OCI-LY1 (cell line): ENCODE measurements at regions not wholly inside any gene's neighbourhood (a gene's known extent, or its start where the extent isn't known, plus 50 kb on each side); places are given as distances from the start of the nearest gene placed in this dataset.
"Not testable (repeated sequence)": the region's sequence is repeated elsewhere in the genome, so short reads cannot be mapped to it uniquely, and the experiment has no call there.

ENCODE experiments used
- H2AFZ ChIP-seq: fragments of 200-600 bp; sonication (generic), shearing (Covaris generic); 2 replicates; pipeline ENCODE4 v1.6.0; 2014; ENCODE audit warnings: antibody characterized with exemption, mild to moderate bottlenecking, low read length
- H3F3A ChIP-seq: fragments of 200-600 bp; sonication (generic), shearing (Covaris generic); 2 replicates; pipeline ENCODE4 v1.6.0; 2014; ENCODE audit warnings: mild to moderate bottlenecking, antibody characterized with exemption, low read length, moderate library complexity; ENCODE audit not compliant: insufficient read depth
- H3K27ac ChIP-seq: fragments of 200-600 bp; sonication (generic); 2 replicates; pipeline ENCODE4 v1.5.1; 2014; ENCODE audit warnings: low read length, mixed run types, mild to moderate bottlenecking, low read depth; ENCODE audit not compliant: poor library complexity, severe bottlenecking
- H3K27me3 ChIP-seq: fragments of 200-600 bp; sonication (generic); 2 replicates; pipeline ENCODE4 v1.6.0; 2014; ENCODE audit warnings: antibody characterized with exemption, mild to moderate bottlenecking, low read length, moderate library complexity; ENCODE audit not compliant: insufficient read depth
- H3K36me3 ChIP-seq: fragments of 200-600 bp; sonication (generic); 2 replicates; pipeline ENCODE4 v1.6.1; 2014; ENCODE audit warnings: mild to moderate bottlenecking, antibody characterized with exemption, low read length, moderate library complexity, mixed read lengths; ENCODE audit not compliant: insufficient read depth
- H3K4me1 ChIP-seq: fragments of 200-600 bp; sonication (generic); 2 replicates; pipeline ENCODE4 v1.5.1; 2014; ENCODE audit warnings: mild to moderate bottlenecking, low read length, moderate library complexity; ENCODE audit not compliant: insufficient read depth, severe bottlenecking
- H3K4me2 ChIP-seq: fragments of 200-600 bp; sonication (generic), shearing (Covaris generic); 2 replicates; pipeline ENCODE4 v1.6.1; 2014; ENCODE audit warnings: low read length
- H3K4me3 ChIP-seq: fragments of 200-600 bp; sonication (generic); 2 replicates; pipeline ENCODE4 v1.5.1; 2014; ENCODE audit warnings: low read length, low read depth, mild to moderate bottlenecking, mixed read lengths; ENCODE audit not compliant: poor library complexity, severe bottlenecking
- H3K79me2 ChIP-seq: fragments of 200-600 bp; shearing (Covaris generic); 2 replicates; pipeline ENCODE4 v1.6.1; 2016; ENCODE audit warnings: mixed run types, low read length, mixed read lengths; ENCODE audit not compliant: insufficient read depth
- H3K9ac ChIP-seq: fragments of 200-600 bp; sonication (generic), shearing (Covaris generic); 2 replicates; pipeline ENCODE4 v1.6.1; 2014; ENCODE audit warnings: mild to moderate bottlenecking, low read length, mixed read lengths
- H3K9me2 ChIP-seq: fragments of 200-600 bp; sonication (generic), shearing (Covaris generic); 2 replicates; pipeline ENCODE4 v1.6.1; 2014; ENCODE audit warnings: low read depth, mild to moderate bottlenecking, low read length, mixed read lengths
- H3K9me3 ChIP-seq: fragments of 200-600 bp; shearing (Covaris generic); 2 replicates; pipeline ENCODE4 v1.6.1; 2014; ENCODE audit warnings: low read length, mixed read lengths
- H4K20me1 ChIP-seq: fragments of 200-600 bp; sonication (generic), shearing (Covaris generic); 2 replicates; pipeline ENCODE4 v1.6.0; 2016; ENCODE audit warnings: mild to moderate bottlenecking, low read length; ENCODE audit not compliant: insufficient read depth
- EZH2 ChIP-seq: fragments of 200-600 bp; sonication (generic), shearing (Covaris generic); IDR thresholded peaks from 2 replicates; pipeline ENCODE4 v1.8.0; 2017; ENCODE audit warnings: borderline replicate concordance, mixed run types, mild to moderate bottlenecking, antibody characterized with exemption, low read length, moderate library complexity, mixed read lengths
- TF ChIP-seq, protein P1 (sequence below): fragments of 200-600 bp; sonication (generic), shearing (Covaris generic); IDR thresholded peaks from 2 replicates; pipeline ENCODE4 v1.5.1; 2017; ENCODE audit warnings: mild to moderate bottlenecking, antibody characterized with exemption, low read length, moderate library complexity, mixed read lengths

DNA sequence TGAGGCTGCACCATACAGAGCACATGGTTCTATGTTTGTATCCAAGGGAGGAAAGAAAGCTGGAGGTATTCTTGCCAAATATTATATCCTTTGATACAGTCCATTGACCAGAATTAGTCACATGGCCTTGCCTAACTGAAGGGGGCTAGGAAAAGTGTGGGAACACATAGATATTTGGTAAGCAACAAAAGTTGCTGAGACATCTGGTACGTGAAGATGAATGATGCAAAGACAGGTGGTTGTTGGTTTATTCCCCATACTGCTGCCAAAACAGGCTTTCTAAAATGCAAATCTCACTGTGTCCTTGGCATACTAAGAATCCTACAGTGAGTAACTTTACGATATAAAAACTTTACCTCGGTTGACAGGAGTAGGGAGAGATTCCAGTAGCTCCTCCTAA is 162.2 kb downstream of the VGLL3 start:
- H3K27me3 ChIP-seq, result no peaks in the 10 kb centered on the region
- no peak overlapping the region for H3K27ac ChIP-seq
- TF ChIP-seq, protein P1, sequence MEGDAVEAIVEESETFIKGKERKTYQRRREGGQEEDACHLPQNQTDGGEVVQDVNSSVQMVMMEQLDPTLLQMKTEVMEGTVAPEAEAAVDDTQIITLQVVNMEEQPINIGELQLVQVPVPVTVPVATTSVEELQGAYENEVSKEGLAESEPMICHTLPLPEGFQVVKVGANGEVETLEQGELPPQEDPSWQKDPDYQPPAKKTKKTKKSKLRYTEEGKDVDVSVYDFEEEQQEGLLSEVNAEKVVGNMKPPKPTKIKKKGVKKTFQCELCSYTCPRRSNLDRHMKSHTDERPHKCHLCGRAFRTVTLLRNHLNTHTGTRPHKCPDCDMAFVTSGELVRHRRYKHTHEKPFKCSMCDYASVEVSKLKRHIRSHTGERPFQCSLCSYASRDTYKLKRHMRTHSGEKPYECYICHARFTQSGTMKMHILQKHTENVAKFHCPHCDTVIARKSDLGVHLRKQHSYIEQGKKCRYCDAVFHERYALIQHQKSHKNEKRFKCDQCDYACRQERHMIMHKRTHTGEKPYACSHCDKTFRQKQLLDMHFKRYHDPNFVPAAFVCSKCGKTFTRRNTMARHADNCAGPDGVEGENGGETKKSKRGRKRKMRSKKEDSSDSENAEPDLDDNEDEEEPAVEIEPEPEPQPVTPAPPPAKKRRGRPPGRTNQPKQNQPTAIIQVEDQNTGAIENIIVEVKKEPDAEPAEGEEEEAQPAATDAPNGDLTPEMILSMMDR, result no peak
- TF ChIP-seq EZH2, result no peak
- H3K4me2 ChIP-seq, result no peak overlapping the region
- no peaks in the 10 kb centered on the region for H4K20me1 ChIP-seq
- no peaks in the 10 kb centered on the region for H3K9me3 ChIP-seq
- H3K9ac ChIP-seq, result no peak overlapping the region
- H3K4me1 ChIP-seq, result no peaks in the 10 kb centered on the region
- no peaks in the 10 kb centered on the region for H3K9me2 ChIP-seq
- no peak overlapping the region for H2AFZ ChIP-seq
- no peaks in the 10 kb centered on the region for H3K79me2 ChIP-seq
- no peaks in the 10 kb centered on the region for H3K36me3 ChIP-seq
- no peaks in the 10 kb centered on the region for H3F3A ChIP-seq
- H3K4me3 ChIP-seq, result no peak overlapping the region

DNA sequence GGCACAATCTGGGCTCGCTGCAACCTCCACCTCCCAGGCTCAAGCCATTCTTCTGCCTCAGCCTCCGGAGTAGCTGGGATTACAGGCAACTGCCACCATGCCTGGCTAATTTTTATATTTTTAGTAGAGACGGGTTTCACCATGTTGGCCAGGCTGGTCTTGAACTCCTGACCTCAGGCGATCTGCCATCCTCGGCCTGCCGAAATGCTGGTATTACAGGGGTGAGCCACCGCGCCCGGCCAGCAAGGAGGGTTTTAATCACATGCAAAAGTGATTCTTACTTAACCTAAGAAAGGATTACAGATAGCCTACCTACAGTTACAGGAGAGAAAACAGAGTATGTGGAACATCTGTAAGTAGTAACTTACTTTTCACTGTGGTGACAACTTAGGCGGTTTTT is 163.4 kb downstream of the VGLL3 start:
- H3F3A ChIP-seq, H2AFZ ChIP-seq, H3K9ac ChIP-seq, H3K4me1 ChIP-seq, H3K4me2 ChIP-seq, H4K20me1 ChIP-seq, H3K27ac ChIP-seq, H3K9me3 ChIP-seq, H3K27me3 ChIP-seq, H3K9me2 ChIP-seq, H3K4me3 ChIP-seq, H3K79me2 ChIP-seq, H3K36me3 ChIP-seq: not testable (repeated sequence)

DNA sequence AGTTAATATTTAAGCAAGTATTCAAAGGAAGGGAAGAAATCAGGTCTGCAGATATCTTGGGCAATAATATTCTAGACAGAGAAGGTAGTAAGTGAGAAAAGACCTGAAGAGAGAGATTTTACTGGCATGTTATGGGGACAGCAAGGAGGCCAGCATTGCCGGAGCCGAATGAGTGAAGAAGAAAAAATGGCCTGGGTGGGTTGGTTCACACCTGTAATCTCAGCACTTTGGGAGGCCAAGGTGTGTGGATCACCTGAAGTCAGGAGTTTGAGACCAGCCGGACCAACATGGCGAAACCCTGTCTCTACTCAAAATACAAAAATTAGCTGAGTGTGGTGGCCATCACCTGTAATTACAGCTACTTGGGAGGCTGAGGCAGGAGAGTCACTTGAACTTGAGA is 164.7 kb downstream of the VGLL3 start:
- Histone ChIP-seq H3K9me2 (no peaks in the 10 kb centered on the region), H3K4me3 (no peak overlapping the region), H3K27me3 (no peaks in the 10 kb centered on the region), H3K4me2 (no peak overlapping the region), H3K27ac (no peak overlapping the region), H3K4me1 (no peaks in the 10 kb centered on the region), H3F3A (no peaks in the 10 kb centered on the region), H3K9ac (no peak overlapping the region), H3K9me3 (no peaks in the 10 kb centered on the region), H3K79me2 (no peaks in the 10 kb centered on the region), H4K20me1 (no peaks in the 10 kb centered on the region), H2AFZ (no peak overlapping the region), H3K36me3 (no peaks in the 10 kb centered on the region)
- no peak for TF ChIP-seq EZH2
- TF ChIP-seq, protein P1, result no peak

DNA sequence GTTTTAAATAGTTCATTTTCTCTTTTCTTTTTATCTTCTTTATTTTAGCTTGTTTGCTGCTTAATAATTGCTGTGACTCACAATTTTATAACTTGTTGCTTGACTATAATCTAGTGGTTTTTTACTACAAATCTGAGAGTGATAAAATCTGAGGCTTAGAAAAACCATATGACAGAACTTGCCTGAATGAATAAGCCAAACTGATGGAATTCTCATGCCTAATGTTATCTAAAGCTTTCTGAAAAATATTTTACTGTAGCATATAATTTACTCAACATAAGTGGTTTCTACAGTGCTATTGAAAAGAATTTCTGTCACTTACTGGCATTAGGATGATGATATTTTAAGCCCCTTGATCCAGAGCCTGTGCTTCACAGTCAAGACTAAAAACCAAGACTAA is 175.1 kb downstream of the VGLL3 start:
- no peaks in the 10 kb centered on the region for H3F3A ChIP-seq
- H3K79me2 ChIP-seq, result no peaks in the 10 kb centered on the region
- TF ChIP-seq, protein P1, result no peak
- TF ChIP-seq EZH2, result no peak
- no peaks in the 10 kb centered on the region for H3K9me3 ChIP-seq
- H3K27ac ChIP-seq, result no peak overlapping the region
- H3K4me3 ChIP-seq, result no peak overlapping the region
- H3K27me3 ChIP-seq, result no peaks in the 10 kb centered on the region
- H3K36me3 ChIP-seq, result no peaks in the 10 kb centered on the region
- H3K4me1 ChIP-seq, result no peaks in the 10 kb centered on the region
- no peak overlapping the region for H3K9ac ChIP-seq
- no peaks in the 10 kb centered on the region for H3K9me2 ChIP-seq
- H4K20me1 ChIP-seq, result no peaks in the 10 kb centered on the region
- H3K4me2 ChIP-seq, result no peak overlapping the region
- H2AFZ ChIP-seq, result no peak overlapping the region
